SK-N-MC (cell line): ENCODE measurements at regions not wholly inside any gene's neighbourhood (a gene's known extent, or its start where the extent isn't known, plus 50 kb on each side); places are given as distances from the start of the nearest gene placed in this dataset.

Source experiments
- DNase-seq: peaks from one replicate; pipeline ENCODE4 v3.0.0-alpha.2; 2011; ENCODE audit warnings: low read depth, low spot score
- H3K27ac ChIP-seq: fragments of 200-600 bp; sonication (generic); 2 replicates; pipeline ENCODE4 v1.5.1; 2016; ENCODE audit warnings: mixed run types
- H3K36me3 ChIP-seq: fragments of 200-600 bp; sonication (generic); 2 replicates; pipeline ENCODE4 v1.6.1; 2017; ENCODE audit warnings: antibody characterized with exemption, low read length, mixed read lengths; ENCODE audit not compliant: insufficient read depth
- H3K4me3 ChIP-seq: fragments of 200-600 bp; sonication (generic); 2 replicates; pipeline ENCODE4 v1.5.1; 2016
- H3K9ac ChIP-seq: fragments of 200-600 bp; sonication (generic); 2 replicates; pipeline ENCODE4 v1.8.0; 2017; ENCODE audit warnings: mixed run types, mixed read lengths; ENCODE audit not compliant: insufficient read length
- H3K9me3 ChIP-seq: fragments of 200-600 bp; sonication (generic); 2 replicates; pipeline ENCODE4 v1.6.1; 2017; ENCODE audit warnings: low read depth, mild to moderate bottlenecking, antibody characterized with exemption, low read length, moderate library complexity, mixed read lengths
- EZH2 ChIP-seq: fragments of 200-600 bp; sonication (generic); IDR thresholded peaks from one replicate; pipeline ENCODE4 v1.6.1; 2017; ENCODE audit warnings: antibody characterized with exemption
- FOXP2 ChIP-seq: optimal IDR thresholded peaks from 2 replicates; pipeline ENCODE3; 2011; ENCODE audit warnings: mild to moderate bottlenecking, moderate library complexity; ENCODE audit not compliant: insufficient read depth; ENCODE audit errors: extremely low read length, control extremely low read depth
- POLR2AphosphoS5 ChIP-seq: IDR thresholded peaks from 2 replicates; pipeline ENCODE4 v1.6.1; 2012; ENCODE audit warnings: mild to moderate bottlenecking, low read depth, low read length, borderline replicate concordance

DNA sequence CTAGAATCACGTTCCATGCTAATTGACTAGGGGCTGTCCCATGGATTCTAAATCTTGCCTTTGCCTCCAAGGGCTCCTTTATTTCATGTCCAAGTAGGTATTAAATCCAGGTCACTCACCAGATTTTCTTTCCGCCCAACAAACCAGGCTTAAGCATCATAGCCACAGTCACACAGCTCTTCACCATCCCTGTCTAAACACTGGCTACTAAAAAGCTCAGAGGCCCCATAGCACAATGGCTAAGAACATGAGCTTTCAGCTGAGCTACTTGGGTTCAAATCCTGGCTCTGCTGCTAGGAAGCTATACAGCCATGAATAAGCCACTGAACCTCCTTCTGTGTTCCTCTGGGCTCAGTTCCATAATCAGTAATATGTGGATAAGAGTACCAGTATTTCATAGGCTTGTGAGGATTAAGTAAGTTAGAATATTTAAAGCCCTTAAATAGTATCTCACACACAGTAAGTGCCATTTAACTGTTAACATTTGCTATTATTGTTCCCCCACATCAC lies 277.2 kb upstream of the GJB5 start:
- Histone ChIP-seq H3K9me3 (no peaks in the 10 kb centered on the region), H3K4me3 (no peak overlapping the region), H3K9ac (no peak overlapping the region), H3K27ac (no peak overlapping the region), H3K36me3 (no peaks in the 10 kb centered on the region)
- no peak for TF ChIP-seq FOXP2
- no peak for TF ChIP-seq EZH2
- no peak for TF ChIP-seq POLR2AphosphoS5
- DNase-seq: no peak

DNA sequence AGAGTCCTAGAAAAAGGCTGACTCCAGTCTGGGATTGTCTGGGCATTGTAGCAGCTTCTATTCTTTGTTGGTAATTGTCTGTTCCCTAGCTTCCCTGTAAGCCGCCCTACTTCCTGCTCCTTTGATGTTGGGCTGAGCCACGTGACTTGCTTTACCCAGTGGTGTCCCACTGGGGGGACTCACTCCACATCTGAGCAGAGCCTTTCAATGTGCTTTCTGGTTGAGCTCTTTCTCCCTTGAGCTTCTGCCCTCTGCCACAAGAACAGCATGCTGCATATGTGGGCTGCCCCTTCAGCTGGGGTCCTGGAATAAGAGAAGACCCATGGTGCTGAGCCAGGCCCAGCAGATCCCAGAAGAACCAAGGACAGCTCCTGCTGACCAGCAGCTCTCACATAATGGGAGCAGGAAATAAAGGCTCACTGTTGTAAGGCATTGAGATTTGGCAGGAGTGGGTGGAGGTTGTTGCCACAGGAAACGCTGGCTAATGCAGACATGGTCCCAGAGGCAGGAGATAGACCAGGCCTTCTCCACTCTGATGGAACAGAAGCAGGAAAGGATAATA lies 276.3 kb upstream of the GJB5 start:
- Histone ChIP-seq H3K36me3 (no peaks in the 10 kb centered on the region), H3K27ac (no peak overlapping the region), H3K9me3 (no peaks in the 10 kb centered on the region), H3K9ac (no peak overlapping the region), H3K4me3 (no peak overlapping the region)
- no peak for DNase-seq
- TF ChIP-seq EZH2 (no peak), FOXP2 (no peak), POLR2AphosphoS5 (no peak)

DNA sequence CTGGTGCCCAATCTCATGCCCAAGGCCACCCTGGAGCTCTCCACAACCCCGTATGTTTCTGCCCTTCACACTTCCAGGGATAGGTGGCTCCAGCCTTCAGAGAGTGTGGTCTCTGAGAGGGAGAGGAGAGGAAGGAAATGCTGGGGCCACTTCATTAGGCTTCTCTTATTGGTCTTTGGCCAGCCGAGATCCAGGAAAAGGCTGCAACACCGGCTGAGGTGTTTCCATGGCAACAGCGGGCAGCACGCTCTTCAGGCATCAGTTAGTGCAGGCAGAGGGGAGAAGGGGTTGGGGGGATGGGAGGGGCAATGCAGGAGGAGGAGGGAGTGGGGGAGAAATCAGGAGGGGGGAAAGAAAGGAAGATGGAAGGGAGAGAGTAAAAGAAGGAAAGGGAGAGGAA lies 275.1 kb upstream of the GJB5 start:
- TF ChIP-seq FOXP2 (no peak), POLR2AphosphoS5 (no peak), EZH2 (no peak)
- Histone ChIP-seq H3K9ac (no peak overlapping the region), H3K27ac (no peak overlapping the region), H3K9me3 (no peaks in the 10 kb centered on the region), H3K36me3 (no peaks in the 10 kb centered on the region), H3K4me3 (no peak overlapping the region)
- DNase-seq: no peak

DNA sequence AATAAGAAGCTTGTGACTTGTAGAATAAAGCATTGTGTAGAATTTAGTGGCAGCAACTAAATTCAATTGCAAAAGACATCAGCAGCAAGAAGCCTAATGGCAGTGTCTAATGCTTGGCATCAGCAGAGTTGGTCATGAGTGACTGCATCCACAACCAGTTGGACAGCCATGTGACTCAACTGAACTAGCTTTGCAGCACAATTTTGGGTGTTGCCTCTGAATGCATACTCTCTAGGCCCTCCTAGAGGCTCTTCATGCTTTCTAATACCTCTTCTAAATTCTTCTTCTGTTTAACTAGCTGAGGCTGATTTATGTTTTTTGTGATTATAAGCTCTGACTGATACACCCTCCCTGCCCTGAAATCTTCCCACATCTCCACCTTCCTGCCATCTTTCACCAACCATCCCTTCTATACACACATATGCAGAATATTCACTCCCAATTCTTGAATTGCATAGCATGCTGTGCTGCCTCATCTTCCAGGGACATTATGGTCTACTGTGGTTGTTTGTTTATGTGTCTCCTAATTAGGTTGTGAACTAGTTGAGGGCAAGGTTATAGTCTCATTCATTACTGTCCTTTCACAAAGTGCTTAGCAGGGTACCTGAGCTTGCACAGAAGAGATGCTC lies 266.7 kb upstream of the GJB5 start:
- H3K36me3 ChIP-seq: no peaks in the 10 kb centered on the region
- H3K9me3 ChIP-seq: no peaks in the 10 kb centered on the region
- H3K9ac ChIP-seq: no peak overlapping the region
- TF ChIP-seq POLR2AphosphoS5 (no peak), FOXP2 (no peak), EZH2 (no peak)
- H3K4me3 ChIP-seq: no peak overlapping the region
- DNase-seq: no peak
- no peak overlapping the region for H3K27ac ChIP-seq

DNA sequence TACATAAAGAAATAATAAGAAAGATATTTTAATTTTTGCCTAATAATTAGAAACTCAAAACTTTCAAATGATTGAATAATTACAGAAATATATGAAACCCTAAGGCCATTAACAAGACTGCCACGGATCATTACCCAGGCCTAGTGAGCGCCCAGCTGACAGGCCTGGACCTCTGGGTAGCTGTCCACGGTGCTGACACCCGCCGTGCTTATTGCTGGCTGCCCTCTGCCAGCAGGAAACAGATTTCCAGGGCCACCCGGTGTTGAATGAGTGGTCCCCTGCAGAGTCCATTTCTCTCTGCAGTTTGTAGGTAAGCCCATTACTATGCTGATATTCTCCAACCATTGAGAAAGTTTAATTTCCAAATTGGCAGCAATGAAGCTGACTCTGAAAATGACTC lies 254.4 kb upstream of the GJB5 start:
- H3K36me3 ChIP-seq: no peaks in the 10 kb centered on the region
- H3K4me3 ChIP-seq: no peak overlapping the region
- H3K27ac ChIP-seq: no peak overlapping the region
- no peaks in the 10 kb centered on the region for H3K9me3 ChIP-seq
- no peak overlapping the region for H3K9ac ChIP-seq
- TF ChIP-seq EZH2: no peak
- TF ChIP-seq FOXP2: no peak
- TF ChIP-seq POLR2AphosphoS5: no peak
- no peak for DNase-seq

DNA sequence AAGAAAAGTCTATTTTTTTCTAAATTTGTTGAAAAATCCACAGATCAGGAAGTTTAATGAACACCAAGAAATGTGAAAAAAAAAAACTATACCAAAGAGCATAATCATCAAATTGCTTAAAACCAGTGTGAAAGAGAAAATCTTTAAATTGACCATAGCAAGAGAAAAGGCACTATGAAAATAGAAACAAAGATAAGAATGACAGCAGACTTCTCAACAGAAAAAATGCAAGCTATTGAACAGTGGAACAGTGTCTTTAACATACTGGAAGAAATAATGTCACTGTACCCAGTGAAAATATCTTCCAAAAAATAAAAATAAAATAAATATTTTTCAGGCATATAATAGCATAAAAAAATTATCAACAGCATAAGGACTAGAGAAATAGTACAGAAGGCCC lies 243.0 kb upstream of the GJB5 start:
- TF ChIP-seq EZH2: no peak
- no peak for TF ChIP-seq FOXP2
- no peak for TF ChIP-seq POLR2AphosphoS5

DNA sequence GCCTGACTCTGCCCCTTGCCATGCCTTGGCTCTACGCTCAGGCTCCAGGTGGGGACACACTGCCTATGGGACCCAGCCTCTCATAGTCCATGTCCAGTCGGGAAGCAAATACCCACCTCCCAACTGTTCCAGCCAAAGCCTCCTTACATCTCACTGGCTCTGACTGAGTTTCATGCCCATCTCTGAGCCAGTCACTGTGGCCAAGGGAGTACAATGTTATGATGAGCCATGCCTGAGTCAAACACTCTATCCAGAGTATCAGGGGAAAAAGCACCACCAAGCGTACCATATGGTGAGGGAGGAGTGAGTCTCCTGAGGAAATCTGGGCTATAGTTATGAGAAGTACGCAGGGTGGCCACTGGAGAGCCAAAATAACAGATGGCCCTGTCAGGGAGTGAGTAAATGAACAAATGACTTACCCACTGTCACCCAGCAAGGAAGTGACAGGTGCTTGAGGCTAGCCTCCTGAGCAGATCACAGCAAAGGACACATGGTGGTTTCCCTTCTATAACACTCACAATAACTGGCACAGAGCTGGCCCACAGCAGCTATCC lies 236.6 kb upstream of the GJB5 start:
- Histone ChIP-seq H3K9ac (no peak overlapping the region), H3K9me3 (no peaks in the 10 kb centered on the region), H3K27ac (no peak overlapping the region), H3K4me3 (no peak overlapping the region), H3K36me3 (no peaks in the 10 kb centered on the region)
- no peak for DNase-seq
- no peak for TF ChIP-seq POLR2AphosphoS5
- TF ChIP-seq EZH2: no peak
- no peak for TF ChIP-seq FOXP2

More for the DNA sequence above, 243.0 kb upstream of the GJB5 start:
- Histone ChIP-seq H3K9ac (no peak overlapping the region), H3K4me3 (no peak overlapping the region), H3K36me3 (no peaks in the 10 kb centered on the region), H3K27ac (no peak overlapping the region), H3K9me3 (peaks cover 10% of the 10 kb centered on the region; the same call in 1 of the 2 replicates)
- DNase-seq: no peak

DNA sequence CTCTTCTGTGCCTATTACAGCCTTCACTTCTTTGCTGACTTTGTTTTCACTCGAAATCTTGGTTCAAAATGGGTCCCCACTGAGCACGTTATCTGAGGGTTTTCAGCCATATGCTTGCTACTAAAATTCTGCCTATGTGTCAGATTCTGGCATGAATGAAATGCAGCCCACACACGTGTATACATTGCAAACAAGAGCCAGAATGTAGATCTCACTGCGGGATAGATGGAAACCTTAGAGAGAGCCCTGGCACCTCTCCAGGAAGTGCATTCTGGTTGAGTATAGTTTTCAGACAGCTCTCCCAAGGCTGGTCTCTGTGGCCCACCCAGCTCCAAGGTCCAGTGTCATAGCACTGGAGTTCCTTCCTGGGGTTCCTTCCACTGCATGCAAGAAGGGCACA lies 234.7 kb upstream of the GJB5 start:
- Histone ChIP-seq H3K9me3 (no peaks in the 10 kb centered on the region), H3K27ac (no peak overlapping the region), H3K4me3 (no peak overlapping the region), H3K36me3 (no peaks in the 10 kb centered on the region), H3K9ac (no peak overlapping the region)
- DNase-seq: no peak
- TF ChIP-seq POLR2AphosphoS5 (no peak), FOXP2 (no peak), EZH2 (no peak)

DNA sequence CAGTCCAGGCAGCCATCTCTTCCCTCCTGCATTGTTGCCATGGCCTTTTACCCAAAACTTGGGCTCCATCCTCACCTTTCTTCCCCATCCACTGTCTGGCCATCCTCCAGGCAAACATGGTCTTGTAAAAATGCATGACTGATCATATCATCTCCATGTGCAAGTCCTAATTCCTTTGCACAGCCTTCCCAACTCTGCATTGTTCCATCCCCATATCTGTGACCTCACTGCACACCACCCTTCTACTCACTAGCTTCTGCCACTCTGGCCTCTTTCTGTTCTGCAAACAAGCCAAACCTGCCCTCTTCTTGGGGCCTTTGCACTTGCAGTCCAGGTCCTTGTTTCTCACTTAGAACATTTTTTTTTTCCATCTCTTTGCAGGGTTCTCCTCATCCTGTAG lies 230.1 kb upstream of the GJB5 start:
- no peak overlapping the region for H3K27ac ChIP-seq
- DNase-seq: no peak
- H3K36me3 ChIP-seq: no peaks in the 10 kb centered on the region
- TF ChIP-seq EZH2: no peak
- no peak for TF ChIP-seq FOXP2
- H3K4me3 ChIP-seq: no peak overlapping the region
- no peaks in the 10 kb centered on the region for H3K9me3 ChIP-seq
- no peak overlapping the region for H3K9ac ChIP-seq
